BLaER1 (cell line): ENCODE measurements at regions not wholly inside any gene's neighbourhood (a gene's known extent, or its start where the extent isn't known, plus 50 kb on each side); places are given as distances from the start of the nearest gene placed in this dataset.
"Not testable (repeated sequence)": the region's sequence is repeated elsewhere in the genome, so short reads cannot be mapped to it uniquely, and the experiment has no call there.

ENCODE experiments used
- H3K27ac ChIP-seq: shearing (Covaris generic); formaldehyde crosslinking; 2 replicates; pipeline ENCODE4 v1.8.1; 2022
- H3K27me3 ChIP-seq: shearing (Covaris generic); formaldehyde crosslinking; 2 replicates; pipeline ENCODE4 v1.8.1; 2022
- H3K36me3 ChIP-seq: shearing (Covaris generic); formaldehyde crosslinking; 2 replicates; pipeline ENCODE4 v1.8.1; 2022
- H3K4me1 ChIP-seq: shearing (Covaris generic); formaldehyde crosslinking; 2 replicates; pipeline ENCODE4 v1.8.1; 2022
- H3K4me2 ChIP-seq: shearing (Covaris generic); formaldehyde crosslinking; 2 replicates; pipeline ENCODE4 v1.8.1; 2022
- H3K4me3 ChIP-seq: shearing (Covaris generic); formaldehyde crosslinking; 2 replicates; pipeline ENCODE4 v1.8.1; 2022
- H3K9ac ChIP-seq: shearing (Covaris generic); formaldehyde crosslinking; 2 replicates; pipeline ENCODE4 v1.8.1; 2022
- H3K9me3 ChIP-seq: shearing (Covaris generic); formaldehyde crosslinking; 2 replicates; pipeline ENCODE4 v1.8.1; 2022
- H4K20me1 ChIP-seq: shearing (Covaris generic); formaldehyde crosslinking; 2 replicates; pipeline ENCODE4 v1.8.1; 2022
- Cebpa-rat ChIP-seq: shearing (Covaris generic); IDR thresholded peaks from 2 replicates; pipeline ENCODE4 v1.8.1; 2022

DNA sequence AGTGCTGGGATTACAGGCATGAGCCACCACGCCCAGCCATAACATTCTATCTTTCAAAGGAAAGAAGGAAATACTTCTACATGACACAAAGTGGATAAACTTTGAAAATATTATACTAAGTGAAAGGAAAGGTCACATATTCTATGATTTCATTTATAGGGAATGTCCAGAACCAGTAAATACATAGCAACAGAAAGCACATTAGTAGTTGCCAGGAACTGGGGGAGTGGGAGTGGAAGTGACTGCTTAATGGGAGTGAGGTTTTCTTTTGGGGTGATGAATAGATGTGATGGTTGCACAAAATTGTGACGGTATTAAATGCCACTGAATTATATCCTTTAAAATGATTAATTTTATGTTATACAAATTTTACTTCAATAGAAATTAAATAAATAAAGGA is 95.7 kb upstream of the IL15 start:
- no peaks in the 10 kb centered on the region for H4K20me1 ChIP-seq
- H3K4me3 ChIP-seq = no peak overlapping the region
- TF ChIP-seq Cebpa-rat = no peak
- H3K36me3 ChIP-seq = no peaks in the 10 kb centered on the region
- no peak overlapping the region for H3K4me2 ChIP-seq
- H3K9ac ChIP-seq = no peak overlapping the region
- no peaks in the 10 kb centered on the region for H3K27me3 ChIP-seq
- peaks cover 9% of the 10 kb centered on the region for H3K9me3 ChIP-seq
- H3K4me1 ChIP-seq = no peaks in the 10 kb centered on the region
- H3K27ac ChIP-seq = no peak overlapping the region

- H3K4me2 ChIP-seq = no peak overlapping the region
- TF ChIP-seq Cebpa-rat = no peak
Observed at GRCh38 chr4:141541851-141542250, 94.5 kb upstream of the IL15 start.

DNA sequence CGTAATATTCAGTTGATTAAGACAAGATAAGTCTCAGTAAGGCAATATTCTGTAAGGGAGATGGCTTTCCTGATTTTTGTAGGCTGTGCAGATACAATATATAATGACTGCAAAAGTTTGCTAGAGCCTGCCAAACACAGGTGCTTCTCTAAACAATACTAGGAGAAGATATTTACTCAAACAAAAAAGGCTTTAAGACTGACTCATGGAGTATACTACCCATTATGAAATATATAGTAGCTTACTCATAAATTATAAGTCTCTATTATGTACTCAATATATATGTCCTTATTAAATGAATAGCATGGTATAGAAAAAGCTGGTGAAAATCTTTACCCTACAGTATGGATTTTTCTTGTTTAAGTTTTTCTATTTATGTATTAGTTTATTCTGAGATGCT is 93.2 kb upstream of the IL15 start:
- Histone ChIP-seq H3K4me3 (no peak overlapping the region), H3K4me2 (no peak overlapping the region), H3K9ac (no peak overlapping the region), H4K20me1 (no peaks in the 10 kb centered on the region), H3K9me3 (peaks cover 7% of the 10 kb centered on the region), H3K36me3 (no peaks in the 10 kb centered on the region), H3K27ac (no peak overlapping the region), H3K27me3 (no peaks in the 10 kb centered on the region), H3K4me1 (no peaks in the 10 kb centered on the region)
- no peak for TF ChIP-seq Cebpa-rat

More at GRCh38 chr4:141541851-141542250, 94.5 kb upstream of the IL15 start:
- Histone ChIP-seq H3K36me3 (no peaks in the 10 kb centered on the region), H3K4me3 (no peak overlapping the region), H4K20me1 (no peaks in the 10 kb centered on the region), H3K9me3 (peaks cover 9% of the 10 kb centered on the region), H3K4me1 (no peaks in the 10 kb centered on the region), H3K9ac (no peak overlapping the region), H3K27me3 (no peaks in the 10 kb centered on the region), H3K27ac (no peak overlapping the region)

- Histone ChIP-seq H4K20me1 (no peaks in the 10 kb centered on the region), H3K27ac (no peak overlapping the region), H3K4me1 (no peaks in the 10 kb centered on the region), H3K4me2 (no peak overlapping the region), H3K27me3 (no peaks in the 10 kb centered on the region), H3K4me3 (no peak overlapping the region), H3K9me3 (0 out of 2 replicates have a peak, but pooled peaks cover 1% of the 10 kb centered on the region), H3K9ac (no peak overlapping the region), H3K36me3 (no peaks in the 10 kb centered on the region)
- TF ChIP-seq Cebpa-rat = no peak
Observed at GRCh38 chr4:141543706-141544105, 92.7 kb upstream of the IL15 start.

- Histone ChIP-seq H3K4me2 (no peak overlapping the region), H3K27ac (no peak overlapping the region), H4K20me1 (no peaks in the 10 kb centered on the region), H3K9me3 (0 out of 2 replicates have a peak, but pooled peaks cover 10% of the 10 kb centered on the region), H3K4me1 (no peaks in the 10 kb centered on the region), H3K9ac (no peak overlapping the region), H3K27me3 (no peaks in the 10 kb centered on the region), H3K4me3 (no peak overlapping the region), H3K36me3 (no peaks in the 10 kb centered on the region)
- TF ChIP-seq Cebpa-rat = no peak
Observed at GRCh38 chr4:141548791-141549190, 87.6 kb upstream of the IL15 start.

DNA sequence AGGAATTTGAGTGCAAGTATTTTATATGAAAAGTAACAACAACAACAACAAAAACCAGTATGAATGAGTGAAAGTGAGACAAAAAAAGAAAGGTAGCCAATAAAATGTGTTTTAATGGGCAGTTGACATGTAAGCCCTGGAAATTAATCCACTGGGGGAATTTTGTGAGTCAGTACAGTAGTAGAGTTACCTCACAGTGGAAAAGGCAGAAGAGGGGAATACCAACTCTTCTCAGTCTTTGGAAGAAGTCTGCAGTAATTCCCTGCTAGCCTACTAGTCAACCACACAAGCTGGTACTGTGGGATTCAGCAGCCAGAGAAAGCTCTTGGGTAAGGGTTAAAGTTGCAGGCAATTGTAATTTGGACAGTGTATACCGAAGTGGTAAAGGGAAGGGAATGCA is 76.3 kb upstream of the IL15 start:
- no peaks in the 10 kb centered on the region for H3K27me3 ChIP-seq
- H4K20me1 ChIP-seq = no peaks in the 10 kb centered on the region
- no peaks in the 10 kb centered on the region for H3K9me3 ChIP-seq
- H3K4me1 ChIP-seq = no peaks in the 10 kb centered on the region
- no peak overlapping the region for H3K27ac ChIP-seq
- no peak overlapping the region for H3K9ac ChIP-seq
- no peaks in the 10 kb centered on the region for H3K36me3 ChIP-seq
- no peak overlapping the region for H3K4me2 ChIP-seq
- H3K4me3 ChIP-seq = no peak overlapping the region
- TF ChIP-seq Cebpa-rat = no peak

DNA sequence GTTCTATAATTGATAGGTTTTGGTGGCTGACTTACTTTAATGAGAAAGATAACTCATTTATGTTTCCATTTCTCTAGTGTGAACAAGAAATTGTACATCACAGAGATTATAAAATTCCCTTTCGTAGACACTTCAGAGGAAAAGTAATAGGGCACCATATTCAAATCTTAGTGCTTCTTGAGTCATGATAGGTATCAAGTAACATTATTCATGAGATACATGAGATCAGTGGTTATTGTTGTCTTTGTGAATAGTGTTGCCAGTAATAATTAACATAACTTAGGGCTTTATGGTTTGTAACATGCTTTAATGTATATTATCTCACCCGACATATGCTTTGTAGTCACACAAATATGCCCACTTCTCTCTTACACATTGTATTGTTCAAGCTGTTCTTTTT is 73.7 kb upstream of the IL15 start:
- H3K4me3 ChIP-seq = no peak overlapping the region
- no peak overlapping the region for H3K9ac ChIP-seq
- no peaks in the 10 kb centered on the region for H3K27me3 ChIP-seq
- no peaks in the 10 kb centered on the region for H3K9me3 ChIP-seq
- no peak for TF ChIP-seq Cebpa-rat
- H3K4me2 ChIP-seq = no peak overlapping the region
- H3K4me1 ChIP-seq = no peaks in the 10 kb centered on the region
- no peaks in the 10 kb centered on the region for H3K36me3 ChIP-seq
- no peak overlapping the region for H3K27ac ChIP-seq
- no peaks in the 10 kb centered on the region for H4K20me1 ChIP-seq

DNA sequence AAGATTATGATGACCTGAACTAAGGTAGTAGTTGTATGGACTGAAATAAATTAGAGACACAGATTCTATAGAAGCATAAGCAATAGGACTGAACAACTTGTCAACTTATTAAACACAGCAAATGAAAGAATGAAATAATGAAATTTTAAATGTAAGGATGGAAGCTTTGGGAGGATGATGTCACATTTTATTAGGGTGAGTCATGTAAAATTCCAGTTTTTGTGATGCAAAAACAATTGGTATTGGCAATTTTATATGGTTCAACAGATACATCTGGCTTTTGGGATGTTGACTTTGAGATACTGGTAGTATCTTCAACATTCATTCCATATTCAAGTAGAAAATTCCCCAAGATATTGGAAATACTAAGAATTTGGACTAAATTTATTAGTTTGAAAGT is 72.7 kb upstream of the IL15 start:
- no peaks in the 10 kb centered on the region for H3K36me3 ChIP-seq
- H3K27me3 ChIP-seq = no peaks in the 10 kb centered on the region
- no peak for TF ChIP-seq Cebpa-rat
- H4K20me1 ChIP-seq = no peaks in the 10 kb centered on the region
- no peaks in the 10 kb centered on the region for H3K9me3 ChIP-seq
- no peak overlapping the region for H3K4me2 ChIP-seq
- H3K4me1 ChIP-seq = no peaks in the 10 kb centered on the region
- H3K9ac ChIP-seq = no peak overlapping the region
- no peak overlapping the region for H3K27ac ChIP-seq
- H3K4me3 ChIP-seq = no peak overlapping the region

- not testable (repeated sequence) for H3K36me3 ChIP-seq, H3K4me2 ChIP-seq, H3K9me3 ChIP-seq, H3K9ac ChIP-seq, H3K4me1 ChIP-seq, H4K20me1 ChIP-seq, H3K27me3 ChIP-seq, H3K27ac ChIP-seq, H3K4me3 ChIP-seq
Observed at GRCh38 chr4:141564961-141565360, 71.4 kb upstream of the IL15 start.

GRCh38 chr4:141565379-141566089 is 70.8 kb upstream of the IL15 start:
- no peak overlapping the region for H3K27ac ChIP-seq
- no peak for TF ChIP-seq Cebpa-rat
- no peaks in the 10 kb centered on the region for H3K9me3 ChIP-seq
- H3K4me3 ChIP-seq = no peak overlapping the region
- no peak overlapping the region for H3K9ac ChIP-seq
- no peaks in the 10 kb centered on the region for H3K36me3 ChIP-seq
- H3K4me1 ChIP-seq = no peaks in the 10 kb centered on the region
- H3K27me3 ChIP-seq = no peaks in the 10 kb centered on the region
- H4K20me1 ChIP-seq = no peaks in the 10 kb centered on the region
- H3K4me2 ChIP-seq = no peak overlapping the region
